D341Med (cell line): ENCODE measurements at regions not wholly inside any gene's neighbourhood (a gene's known extent, or its start where the extent isn't known, plus 50 kb on each side); places are given as distances from the start of the nearest gene placed in this dataset.

Source experiments
- DNase-seq: peaks from one replicate; pipeline ENCODE4 v3.0.0; 2012; ENCODE audit warnings: low spot score

- DNase-seq, result no peak
Measured at GRCh38 chr2:38450509-38450908, 73.4 kb upstream of the ATL2 start.

GRCh38 chr2:38448692-38449410 is 71.8 kb upstream of the ATL2 start:
- no peak for DNase-seq

- DNase-seq, result no peak
Measured at GRCh38 chr2:38446906-38447561, 70.0 kb upstream of the ATL2 start.

GRCh38 chr2:38446418-38446817 is 69.3 kb upstream of the ATL2 start:
- DNase-seq, result peak; percentile 42

- no peak for DNase-seq
Measured at GRCh38 chr2:38444247-38444646, 67.2 kb upstream of the ATL2 start.

- peak; percentile 60 for DNase-seq
Measured at GRCh38 chr2:38442643-38443541, 65.8 kb upstream of the ATL2 start.

GRCh38 chr2:38441346-38441745 is 64.3 kb upstream of the ATL2 start:
- no peak for DNase-seq

GRCh38 chr2:38440655-38441054 is 63.6 kb upstream of the ATL2 start:
- no peak for DNase-seq

- DNase-seq, result no peak
Measured at GRCh38 chr2:38439863-38440262, 62.8 kb upstream of the ATL2 start.

- DNase-seq, result no peak
Measured at GRCh38 chr2:38438883-38439612, 62.0 kb upstream of the ATL2 start.

- no peak for DNase-seq
Measured at GRCh38 chr2:38438133-38438882, 61.2 kb upstream of the ATL2 start.

- DNase-seq, result no peak
Measured at GRCh38 chr2:38436227-38436664, 59.2 kb upstream of the ATL2 start.

GRCh38 chr2:38435775-38436174 is 58.7 kb upstream of the ATL2 start:
- DNase-seq, result no peak

GRCh38 chr2:38434595-38434994 is 57.5 kb upstream of the ATL2 start:
- no peak for DNase-seq

GRCh38 chr2:38433607-38433975 is 56.5 kb upstream of the ATL2 start:
- no peak for DNase-seq

GRCh38 chr2:38432820-38433606 is 55.9 kb upstream of the ATL2 start:
- DNase-seq, result no peak

GRCh38 chr2:38430597-38431207 is 53.6 kb upstream of the ATL2 start:
- no peak for DNase-seq

GRCh38 chr2:38430196-38430595 is 53.1 kb upstream of the ATL2 start:
- no peak for DNase-seq

GRCh38 chr2:38427936-38428335 is 50.9 kb upstream of the ATL2 start:
- no peak for DNase-seq

GRCh38 chr2:38427054-38427453 is 50.0 kb upstream of the ATL2 start:
- no peak for DNase-seq
